Liver (tissue), 8 donors: ENCODE measurements at regions not wholly inside any gene's neighbourhood (a gene's known extent, or its start where the extent isn't known, plus 50 kb on each side); places are given as distances from the start of the nearest gene placed in this dataset.
"Not testable (repeated sequence)": the region's sequence is repeated elsewhere in the genome, so short reads cannot be mapped to it uniquely, and the experiment has no call there.

Experiments used
- DNase-seq: peaks from one replicate; pipeline ENCODE4 v3.0.0-alpha.2; 2017; ENCODE audit warnings: low spot score
- H3K27ac ChIP-seq, 2 donors: one replicate each; pipeline ENCODE4 v1.7.0; 2013; ENCODE audit warnings: inconsistent platforms in 2 of 2, low read length in 2 of 2, control low read depth in 1 of 2, low read depth in 1 of 2, mild to moderate bottlenecking in 1 of 2
- H3K27me3 ChIP-seq, 4 donors: one replicate each; pipeline versions ENCODE4 v1.6.1 to v1.7.0; 2013; ENCODE audit warnings: low read length in 3 of 4, inconsistent platforms in 1 of 4, mild to moderate bottlenecking in 1 of 4, moderate library complexity in 1 of 4; ENCODE audit not compliant: control insufficient read depth in 4 of 4, insufficient read depth in 4 of 4
- H3K36me3 ChIP-seq, 4 donors: one replicate each; pipeline versions ENCODE4 v1.6.1 to v1.7.0; 2013; ENCODE audit warnings: low read length in 3 of 4, mild to moderate bottlenecking in 3 of 4, low read depth in 1 of 4, moderate library complexity in 1 of 4; ENCODE audit not compliant: control insufficient read depth in 4 of 4, insufficient read depth in 3 of 4
- H3K4me1 ChIP-seq, 4 donors: one replicate each; pipeline versions ENCODE4 v1.6.1 to v1.7.0; 2013; ENCODE audit warnings: low read length in 3 of 4, mild to moderate bottlenecking in 3 of 4, moderate library complexity in 1 of 4; ENCODE audit not compliant: control insufficient read depth in 4 of 4, insufficient read depth in 4 of 4
- H3K4me3 ChIP-seq, 3 donors: one replicate each; pipeline versions ENCODE4 v1.6.1 to v1.7.0; 2013; ENCODE audit warnings: low read length in 3 of 3, control low read depth in 1 of 3, low read depth in 1 of 3, mild to moderate bottlenecking in 1 of 3
- H3K9ac ChIP-seq, 2 donors: one replicate each; pipeline ENCODE4 v1.7.0; 2013; ENCODE audit warnings: low read length in 2 of 2, mild to moderate bottlenecking in 2 of 2, moderate library complexity in 2 of 2, control low read depth in 1 of 2, low read depth in 1 of 2
- H3K9me3 ChIP-seq, 4 donors: one replicate each; pipeline versions ENCODE4 v1.6.1 to v1.7.0; 2013; ENCODE audit warnings: low read length in 3 of 4; ENCODE audit not compliant: control insufficient read depth in 4 of 4
- ATF3 ChIP-seq: IDR thresholded peaks from 2 replicates; pipeline ENCODE4 v1.6.1; 2016; ENCODE audit warnings: antibody characterized with exemption
- CTCF ChIP-seq: fragments of 150-350 bp; IDR thresholded peaks from 2 replicates; pipeline ENCODE4 v1.5.1; 2017; ENCODE audit warnings: improper control_type of control experiment, low read depth, low read length; ENCODE audit not compliant: missing input control
- EGR1 ChIP-seq, 2 donors: IDR thresholded peaks; 2 replicates each; pipeline ENCODE4 v1.6.1; 2016 to 2018; ENCODE audit warnings: antibody characterized with exemption in 2 of 2, low read depth in 2 of 2
- FOXA1 ChIP-seq: IDR thresholded peaks from 2 replicates; pipeline ENCODE4 v1.6.1; 2016; ENCODE audit warnings: antibody characterized with exemption
- FOXA2 ChIP-seq: IDR thresholded peaks from 2 replicates; pipeline ENCODE4 v1.6.1; 2016; ENCODE audit warnings: antibody characterized with exemption
- GABPA ChIP-seq, 2 donors: IDR thresholded peaks in 1 of 2; conservative IDR thresholded peaks in 1 of 2; 2 replicates each; pipeline ENCODE4 v1.6.1; 2016; ENCODE audit warnings: antibody characterized with exemption in 2 of 2, mild to moderate bottlenecking in 1 of 2, moderate library complexity in 1 of 2
- HNF4A ChIP-seq, 2 donors: conservative IDR thresholded peaks; 2 replicates each; pipeline ENCODE4 v1.6.1; 2016; ENCODE audit warnings: antibody characterized with exemption in 2 of 2, mild to moderate bottlenecking in 2 of 2
- JUND ChIP-seq, 2 donors: IDR thresholded peaks; 2 replicates each; pipeline ENCODE4 v1.6.1; 2016; ENCODE audit warnings: antibody characterized with exemption in 2 of 2
- MAX ChIP-seq: IDR thresholded peaks from 2 replicates; pipeline ENCODE4 v1.6.1; 2016; ENCODE audit warnings: antibody characterized with exemption
- NR2F2 ChIP-seq: IDR thresholded peaks from 2 replicates; pipeline ENCODE4 v1.6.1; 2016; ENCODE audit warnings: antibody characterized with exemption
- REST ChIP-seq: IDR thresholded peaks from 2 replicates; pipeline ENCODE4 v1.6.1; 2016; ENCODE audit warnings: antibody characterized with exemption, mild to moderate bottlenecking
- RXRA ChIP-seq, 2 donors: IDR thresholded peaks; 2 replicates each; pipeline ENCODE4 v1.6.1; 2017 to 2018; ENCODE audit warnings: antibody characterized with exemption in 2 of 2, mild to moderate bottlenecking in 1 of 2
- SP1 ChIP-seq: IDR thresholded peaks from 2 replicates; pipeline ENCODE4 v1.6.1; 2018; ENCODE audit warnings: antibody characterized with exemption, mild to moderate bottlenecking
- TAF1 ChIP-seq: conservative IDR thresholded peaks from 2 replicates; pipeline ENCODE4 v1.6.1; 2016; ENCODE audit warnings: antibody characterized with exemption, mild to moderate bottlenecking
- ZBTB33 ChIP-seq: IDR thresholded peaks from 2 replicates; pipeline ENCODE4 v1.6.1; 2016; ENCODE audit warnings: antibody characterized with exemption
- WGBS: extraction: QIAGEN DNeasy Blood & Tissue Kit; methylation state at CpG from one replicate; pipeline ENCODE4 v1.1.7; 2013; 5-methylcytosine and 5-hydroxymethylcytosine counted together
- donor health status: healthy.
- donor health status: healthy.
- donor health status: healthy.
- donor health status: healthy.
- donor health status: healthy.

GRCh38 chr2:82330155-82330554 lies 2025.6 kb upstream of the LRRTM1 start:
- no peak overlapping the region for H3K4me3 ChIP-seq
- TF ChIP-seq ATF3 (no peak), FOXA2 (no peak), ZBTB33 (no peak), SP1 (no peak), JUND (IDR thresholded peaks at IDR 0.05) (no peak), REST (no peak), FOXA1 (no peak), RXRA (IDR thresholded peaks at IDR 0.05) (no peak), HNF4A (conservative IDR thresholded peaks at IDR 0.05) (no peak), TAF1 (no peak), EGR1 (IDR thresholded peaks at IDR 0.05; ENCODE audit: low read depth in 2 of 2) (no peak), NR2F2 (no peak), MAX (no peak)
- no peaks in the 10 kb centered on the region for H3K4me1 ChIP-seq
- H3K36me3 ChIP-seq: no peaks in the 10 kb centered on the region
- H3K27me3 ChIP-seq: no peaks in the 10 kb centered on the region
- DNase-seq: no peak
- WGBS: 81% methylated on average over 2 of the region's 2 CpGs
- no peak overlapping the region for H3K27ac ChIP-seq
- H3K9me3 ChIP-seq: no peaks in the 10 kb centered on the region
- no peak overlapping the region for H3K9ac ChIP-seq

- DNase-seq, H3K27me3 ChIP-seq, H3K27ac ChIP-seq, H3K4me3 ChIP-seq, H3K9ac ChIP-seq, H3K36me3 ChIP-seq, H3K4me1 ChIP-seq, H3K9me3 ChIP-seq: not testable (repeated sequence)
- WGBS: 96% methylated on average over 42 of the region's 42 CpGs
Measured at GRCh38 chr2:82326180-82326767, 2021.7 kb upstream of the LRRTM1 start.

- no peaks in the 10 kb centered on the region for H3K36me3 ChIP-seq
- no peaks in the 10 kb centered on the region for H3K9me3 ChIP-seq
- no peak overlapping the region for H3K9ac ChIP-seq
- TF ChIP-seq SP1 (no peak), FOXA2 (no peak), ZBTB33 (no peak), MAX (no peak), EGR1 (IDR thresholded peaks at IDR 0.05; ENCODE audit: low read depth in 2 of 2) (no peak), FOXA1 (no peak), JUND (IDR thresholded peaks at IDR 0.05) (no peak), CTCF (no peak), RXRA (IDR thresholded peaks at IDR 0.05) (no peak), ATF3 (no peak), HNF4A (conservative IDR thresholded peaks at IDR 0.05) (no peak), GABPA (IDR thresholded peaks at IDR 0.05 in 1 of 2, conservative IDR thresholded peaks at IDR 0.05 in 1 of 2) (no peak), TAF1 (no peak)
- no peak overlapping the region for H3K4me3 ChIP-seq
- DNase-seq: no peak
- H3K27ac ChIP-seq: no peak overlapping the region
- peaks cover 0 to 9% (median 7%) of the 10 kb centered on the region in 4 donors for H3K4me1 ChIP-seq
- 80% methylated on average over 3 of the region's 3 CpGs for WGBS
- H3K27me3 ChIP-seq: no peaks in the 10 kb centered on the region
Measured at GRCh38 chr2:82320296-82320695, 2015.7 kb upstream of the LRRTM1 start.
